Daoy (cell line): ENCODE measurements at regions not wholly inside any gene's neighbourhood (a gene's known extent, or its start where the extent isn't known, plus 50 kb on each side); places are given as distances from the start of the nearest gene placed in this dataset.

Source experiments
- DNase-seq: peaks from one replicate; pipeline ENCODE4 v3.0.0-alpha.2; 2015; ENCODE audit warnings: low read depth

GRCh38 chr4:110778521-110778920 is 155.6 kb upstream of the PITX2 start:
- DNase-seq: peak; percentile 2

- no peak for DNase-seq
These were observed 157.7 kb upstream of the PITX2 start for GRCh38 chr4:110780538-110780937.

- DNase-seq: no peak
These were observed 159.1 kb upstream of the PITX2 start for GRCh38 chr4:110781944-110782343.

GRCh38 chr4:110787109-110787508 is 164.2 kb upstream of the PITX2 start:
- no peak for DNase-seq

GRCh38 chr4:110787707-110788106 is 164.8 kb upstream of the PITX2 start:
- DNase-seq: no peak

GRCh38 chr4:110788302-110788701 is 165.4 kb upstream of the PITX2 start:
- no peak for DNase-seq

GRCh38 chr4:110792036-110792435 is 169.2 kb upstream of the PITX2 start:
- DNase-seq: no peak

- no peak for DNase-seq
These were observed 170.5 kb upstream of the PITX2 start for GRCh38 chr4:110793381-110793801.

- no peak for DNase-seq
These were observed 171.1 kb upstream of the PITX2 start for GRCh38 chr4:110793890-110794554.

- no peak for DNase-seq
These were observed 173.1 kb upstream of the PITX2 start for GRCh38 chr4:110795971-110796370.

GRCh38 chr4:110797486-110797885 is 174.6 kb upstream of the PITX2 start:
- DNase-seq: no peak

- DNase-seq: no peak
These were observed 175.8 kb upstream of the PITX2 start for GRCh38 chr4:110798687-110799086.

- no peak for DNase-seq
These were observed 176.3 kb upstream of the PITX2 start for GRCh38 chr4:110799211-110799610.

GRCh38 chr4:110801591-110801990 is 178.7 kb upstream of the PITX2 start:
- DNase-seq: no peak

GRCh38 chr4:110808351-110808878 is 185.5 kb upstream of the PITX2 start:
- no peak for DNase-seq

GRCh38 chr4:110815950-110816349 is 193.1 kb upstream of the PITX2 start:
- no peak for DNase-seq

GRCh38 chr4:110816367-110816766 is 193.5 kb upstream of the PITX2 start:
- DNase-seq: no peak

- no peak for DNase-seq
These were observed 198.3 kb upstream of the PITX2 start for GRCh38 chr4:110821186-110821585.

- peak; percentile 50 for DNase-seq
These were observed 200.4 kb upstream of the PITX2 start for GRCh38 chr4:110823251-110823650.

GRCh38 chr4:110824344-110824743 is 201.5 kb upstream of the PITX2 start:
- no peak for DNase-seq

- DNase-seq: no peak
These were observed 203.8 kb upstream of the PITX2 start for GRCh38 chr4:110826656-110827055.

- no peak for DNase-seq
These were observed 207.6 kb upstream of the PITX2 start for GRCh38 chr4:110830461-110830860.

GRCh38 chr4:110837896-110838450 is 215.1 kb upstream of the PITX2 start:
- no peak for DNase-seq

- no peak for DNase-seq
These were observed 217.4 kb upstream of the PITX2 start for GRCh38 chr4:110840221-110840654.
